ENCODE measurements at regions not wholly inside any gene's neighbourhood (a gene's known extent, or its start where the extent isn't known, plus 50 kb on each side); places are given as distances from the start of the nearest gene placed in this dataset.
A peak's percentile ranks its signal among the peaks of the same experiment; 100 is the strongest.
"Not testable (repeated sequence)": the region's sequence is repeated elsewhere in the genome, so short reads cannot be mapped to it uniquely, and the experiment has no call there.

GRCh38 chr5:57675236-57675635, 192.6 kb upstream of the ACTBL2 start:
- DNase-seq (ENCODE audit: low read depth, low spot score), result no peak
- H3K4me3 ChIP-seq (ENCODE audit: low read length), result no peak overlapping the region

GRCh38 chr5:57671371-57671770, 188.8 kb upstream of the ACTBL2 start:
- no peak for DNase-seq (ENCODE audit: low read depth, low spot score)
- no peak overlapping the region for H3K4me3 ChIP-seq (ENCODE audit: low read length)

- H3K4me3 ChIP-seq (ENCODE audit: low read length), result no peak overlapping the region
- DNase-seq (ENCODE audit: low read depth, low spot score), result no peak
These were observed 184.0 kb upstream of the ACTBL2 start for GRCh38 chr5:57666582-57666981.

GRCh38 chr5:57665146-57665936, 182.7 kb upstream of the ACTBL2 start:
- H3K4me3 ChIP-seq (ENCODE audit: low read length), result no peak overlapping the region
- no peak for DNase-seq (ENCODE audit: low read depth, low spot score)

GRCh38 chr5:57664700-57665099, 182.1 kb upstream of the ACTBL2 start:
- no peak overlapping the region for H3K4me3 ChIP-seq (ENCODE audit: low read length)
- DNase-seq (ENCODE audit: low read depth, low spot score), result no peak

- H3K4me3 ChIP-seq (ENCODE audit: low read length), result no peak overlapping the region
- no peak for DNase-seq (ENCODE audit: low read depth, low spot score)
These were observed 180.9 kb upstream of the ACTBL2 start for GRCh38 chr5:57663466-57663865.

- no peak overlapping the region for H3K4me3 ChIP-seq (ENCODE audit: low read length)
- DNase-seq (ENCODE audit: low read depth, low spot score), result no peak
These were observed 180.4 kb upstream of the ACTBL2 start for GRCh38 chr5:57662991-57663390.

- no peak for DNase-seq (ENCODE audit: low read depth, low spot score)
- H3K4me3 ChIP-seq (ENCODE audit: low read length), result no peak overlapping the region
These were observed 177.3 kb upstream of the ACTBL2 start for GRCh38 chr5:57659886-57660285.

- H3K4me3 ChIP-seq (ENCODE audit: low read length), result no peak overlapping the region
- no peak for DNase-seq (ENCODE audit: low read depth, low spot score)
These were observed 175.4 kb upstream of the ACTBL2 start for GRCh38 chr5:57658018-57658417.

- DNase-seq (ENCODE audit: low read depth, low spot score), result no peak
- no peak overlapping the region for H3K4me3 ChIP-seq (ENCODE audit: low read length)
These were observed 172.6 kb upstream of the ACTBL2 start for GRCh38 chr5:57655228-57655627.

- DNase-seq (ENCODE audit: low read depth, low spot score), result no peak
- H3K4me3 ChIP-seq (ENCODE audit: low read length), result no peak overlapping the region
These were observed 171.2 kb upstream of the ACTBL2 start for GRCh38 chr5:57653636-57654290.

- no peak for DNase-seq (ENCODE audit: low read depth, low spot score)
- H3K4me3 ChIP-seq (ENCODE audit: low read length), result no peak overlapping the region
These were observed 168.5 kb upstream of the ACTBL2 start for GRCh38 chr5:57651127-57651526.

GRCh38 chr5:57650360-57651069, 167.9 kb upstream of the ACTBL2 start:
- no peak overlapping the region for H3K4me3 ChIP-seq (ENCODE audit: low read length)
- DNase-seq (ENCODE audit: low read depth, low spot score), result peak; percentile 39

GRCh38 chr5:57642698-57643097, 160.1 kb upstream of the ACTBL2 start:
- no peak for DNase-seq (ENCODE audit: low read depth, low spot score)
- H3K4me3 ChIP-seq (ENCODE audit: low read length), result no peak overlapping the region

GRCh38 chr5:57642066-57642465, 159.5 kb upstream of the ACTBL2 start:
- DNase-seq (ENCODE audit: low read depth, low spot score), result no peak
- H3K4me3 ChIP-seq (ENCODE audit: low read length), result no peak overlapping the region

- H3K4me3 ChIP-seq (ENCODE audit: low read length), result no peak overlapping the region
- DNase-seq (ENCODE audit: low read depth, low spot score), result no peak
These were observed 152.7 kb upstream of the ACTBL2 start for GRCh38 chr5:57635146-57635777.

- H3K4me3 ChIP-seq (ENCODE audit: low read length), result no peak overlapping the region
- DNase-seq (ENCODE audit: low read depth, low spot score), result no peak
These were observed 150.3 kb upstream of the ACTBL2 start for GRCh38 chr5:57632937-57633336.

GRCh38 chr5:57631139-57631538, 148.5 kb upstream of the ACTBL2 start:
- DNase-seq (ENCODE audit: low read depth, low spot score); H3K4me3 ChIP-seq (ENCODE audit: low read length): not testable (repeated sequence)

GRCh38 chr5:57627661-57628060, 145.1 kb upstream of the ACTBL2 start:
- DNase-seq (ENCODE audit: low read depth, low spot score), result no peak

GRCh38 chr5:57626703-57627102, 144.1 kb upstream of the ACTBL2 start:
- no peak for DNase-seq (ENCODE audit: low read depth, low spot score)

More at GRCh38 chr5:57627661-57628060, 145.1 kb upstream of the ACTBL2 start:
- no peak overlapping the region for H3K4me3 ChIP-seq (ENCODE audit: low read length)

More at GRCh38 chr5:57626703-57627102, 144.1 kb upstream of the ACTBL2 start:
- H3K4me3 ChIP-seq (ENCODE audit: low read length), result no peak overlapping the region
